IMR-90 (cell line): ENCODE measurements at regions not wholly inside any gene's neighbourhood (a gene's known extent, or its start where the extent isn't known, plus 50 kb on each side); places are given as distances from the start of the nearest gene placed in this dataset.

Experiments used
- ATAC-seq: fragments of 200-7000 bp; cut with Tn5 transposase; 2 replicates; pipeline ENCODE4 v1.9.1; 2020; ENCODE audit warnings: low read depth, mild to moderate bottlenecking, moderate library complexity
- BruUV-seq: library from RNA; stranded (reverse); fragments of 400-500 nt; replicated peaks from 2 replicates; lab custom pipeline; 2021; lab: Mats Ljungman, UMichigan
- CTCF ChIA-PET: fragments of 300-600 bp; formaldehyde crosslinking; extraction: SDS; loops from one replicate; lab custom pipeline; 2021; ENCODE audit warnings: antibody characterized with exemption; lab: Yijun Ruan, JAX
- POLR2A ChIA-PET: fragments of 300-600 bp; sonication (Branson Sonifier 250); formaldehyde crosslinking; loops from one replicate; lab custom pipeline; 2022; ENCODE audit warnings: antibody characterized with exemption; ENCODE audit not compliant: unreplicated experiment; lab: Charles Lee
- DNase-seq: peaks from one replicate; pipeline ENCODE4 v3.0.0; 2013
- H2AFZ ChIP-seq: replicated peaks from 2 replicates; pipeline ENCODE3; 2013; ENCODE audit warnings: low read length, mild to moderate bottlenecking; ENCODE audit not compliant: poor library complexity
- H2AK5ac ChIP-seq: 2 replicates; pipeline ENCODE4 v1.6.1; 2013; ENCODE audit warnings: low read depth, low read length, inconsistent platforms
- H2AK9ac ChIP-seq: replicated peaks from 2 replicates; pipeline ENCODE3; 2013; ENCODE audit warnings: mild to moderate bottlenecking, low read depth, low read length, moderate library complexity; ENCODE audit not compliant: poor library complexity
- H2BK120ac ChIP-seq: 2 replicates; pipeline ENCODE4 v1.6.1; 2013; ENCODE audit warnings: low read depth, low read length, inconsistent platforms
- H2BK15ac ChIP-seq: 3 replicates; pipeline ENCODE4 v1.6.1; 2013; ENCODE audit warnings: low read depth, low read length, inconsistent platforms
- H2BK20ac ChIP-seq: 2 replicates; pipeline ENCODE4 v1.6.1; 2013; ENCODE audit warnings: low read depth, mild to moderate bottlenecking, inconsistent platforms, low read length, moderate library complexity
- H2BK5ac ChIP-seq: 2 replicates; pipeline ENCODE4 v1.6.1; 2013; ENCODE audit warnings: mild to moderate bottlenecking, low read depth, low read length, inconsistent platforms; ENCODE audit not compliant: poor library complexity, severe bottlenecking
- H3K14ac ChIP-seq: replicated peaks from 2 replicates; pipeline ENCODE4 v1.6.1; 2013; ENCODE audit warnings: low read depth, low read length, inconsistent platforms
- H3K18ac ChIP-seq: 2 replicates; pipeline ENCODE4 v1.6.1; 2013; ENCODE audit warnings: low read depth, low read length, control low read depth
- H3K23ac ChIP-seq: 2 replicates; pipeline ENCODE4 v1.6.1; 2013; ENCODE audit warnings: low read depth, low read length, inconsistent platforms
- H3K27ac ChIP-seq: 2 replicates; pipeline ENCODE4 v1.5.1; 2013; ENCODE audit warnings: mild to moderate bottlenecking, control low read depth, low read length; ENCODE audit not compliant: insufficient read depth
- H3K27me3 ChIP-seq: 2 replicates; pipeline ENCODE4 v1.6.1; 2013; ENCODE audit warnings: low read length; ENCODE audit not compliant: control insufficient read depth, insufficient read depth
- H3K36me3 ChIP-seq: 2 replicates; pipeline ENCODE4 v1.6.1; 2013; ENCODE audit warnings: low read length, mixed read lengths; ENCODE audit not compliant: control insufficient read depth, insufficient read depth
- H3K4ac ChIP-seq: 2 replicates; pipeline ENCODE4 v1.6.1; 2013; ENCODE audit warnings: low read depth, low read length, inconsistent platforms
- H3K4me1 ChIP-seq: 2 replicates; pipeline ENCODE4 v1.6.1; 2013; ENCODE audit warnings: low read length, mixed read lengths; ENCODE audit not compliant: control insufficient read depth, insufficient read depth
- H3K4me2 ChIP-seq: 2 replicates; pipeline ENCODE4 v1.6.1; 2013; ENCODE audit warnings: low read depth, mild to moderate bottlenecking, control low read depth, low read length, moderate library complexity
- H3K4me3 ChIP-seq: 2 replicates; pipeline ENCODE4 v1.5.1; 2013; ENCODE audit warnings: low read depth, mild to moderate bottlenecking, control low read depth, low read length, moderate library complexity; ENCODE audit not compliant: insufficient read depth
- H3K56ac ChIP-seq: 2 replicates; pipeline ENCODE4 v1.6.1; 2013; ENCODE audit warnings: low read length, inconsistent platforms; ENCODE audit not compliant: insufficient read depth; ENCODE audit errors: extremely low read depth
- H3K79me1 ChIP-seq, 2 experiments: 2 replicates each; pipeline ENCODE4 v1.6.1; 2013; ENCODE audit warnings: low read length in 2 of 2, inconsistent platforms in 1 of 2, low read depth in 1 of 2
- H3K9ac ChIP-seq: 2 replicates; pipeline ENCODE4 v1.6.1; 2013; ENCODE audit warnings: low read depth, low read length, control low read depth
- H3K9me1 ChIP-seq: 2 replicates; pipeline ENCODE4 v1.6.1; 2013; ENCODE audit warnings: low read length, inconsistent platforms; ENCODE audit not compliant: insufficient read depth
- H3K9me3 ChIP-seq: 2 replicates; pipeline ENCODE4 v1.6.1; 2013; ENCODE audit warnings: low read length; ENCODE audit not compliant: control insufficient read depth, insufficient read depth
- H4K20me1 ChIP-seq: 2 replicates; pipeline ENCODE4 v1.6.1; 2013; ENCODE audit warnings: low read length, inconsistent platforms; ENCODE audit not compliant: insufficient read depth
- H4K5ac ChIP-seq: 2 replicates; pipeline ENCODE4 v1.6.1; 2013; ENCODE audit warnings: mild to moderate bottlenecking, low read depth, low read length, control low read depth
- H4K8ac ChIP-seq, 2 experiments: 2 replicates each; pipeline ENCODE4 v1.6.1; 2013; ENCODE audit warnings: low read depth in 2 of 2, low read length in 2 of 2, control low read depth in 1 of 2, inconsistent platforms in 1 of 2
- H4K91ac ChIP-seq: 2 replicates; pipeline ENCODE4 v1.6.1; 2013; ENCODE audit warnings: low read depth, low read length, inconsistent platforms; ENCODE audit not compliant: insufficient read depth
- CEBPB ChIP-seq: IDR thresholded peaks from 2 replicates; pipeline ENCODE4 v1.6.1; 2012; ENCODE audit warnings: low read depth, low read length, improper control_type of control experiment
- FOS ChIP-seq: fragments of 150-350 bp; IDR thresholded peaks from 2 replicates; pipeline ENCODE4 v1.6.1; 2016; ENCODE audit warnings: low read depth, low read length
- MAZ ChIP-seq: IDR thresholded peaks from 2 replicates; pipeline ENCODE4 v1.6.1; 2012; ENCODE audit warnings: low read depth, mild to moderate bottlenecking, low read length, improper control_type of control experiment, moderate library complexity, borderline replicate concordance
- MXI1 ChIP-seq: IDR thresholded peaks from 2 replicates; pipeline ENCODE4 v1.6.1; 2012; ENCODE audit warnings: low read depth, mild to moderate bottlenecking, low read length, moderate library complexity, borderline replicate concordance
- NFE2L2 ChIP-seq: fragments of 150-350 bp; IDR thresholded peaks from 2 replicates; pipeline ENCODE4 v1.6.1; 2016; ENCODE audit warnings: low read depth, mild to moderate bottlenecking, low read length
- POLR2A ChIP-seq: IDR thresholded peaks from 2 replicates; pipeline ENCODE4 v1.6.1; 2012; ENCODE audit warnings: mild to moderate bottlenecking, low read depth, low read length
- RCOR1 ChIP-seq: IDR thresholded peaks from 2 replicates; pipeline ENCODE4 v1.6.1; 2012; ENCODE audit warnings: mild to moderate bottlenecking, low read length, improper control_type of control experiment; ENCODE audit not compliant: insufficient replicate concordance
- RFX5 ChIP-seq: IDR thresholded peaks from 2 replicates; pipeline ENCODE4 v1.8.0; 2012; ENCODE audit warnings: low read depth, mild to moderate bottlenecking, low read length, moderate library complexity
- SMC3 ChIP-seq: fragments of 150-350 bp; IDR thresholded peaks from 2 replicates; pipeline ENCODE4 v1.6.1; 2016; ENCODE audit warnings: low read depth, mild to moderate bottlenecking, antibody characterized with exemption, low read length, moderate library complexity
- WGBS, 2 experiments: methylation state at CpG; one replicate each; pipeline versions ENCODE4 v1.1.5 to v1.1.7; 2013; ENCODE audit warnings: missing lambda C conversion rate in 2 of 2; ENCODE audit not compliant: insufficient read length in 1 of 2; ENCODE audit errors: extremely low coverage in 2 of 2; 5-methylcytosine and 5-hydroxymethylcytosine counted together
- dilution Hi-C: fragments of 300-500 bp; cut with HindIII; formaldehyde crosslinking; loops from one replicate; pipeline ENCODE4 v1.14.3; 2018; ENCODE audit warnings: low sequenced_read_pairs; ENCODE audit not compliant: unreplicated experiment
- in situ Hi-C: fragments of 300-500 bp; cut with MboI; formaldehyde crosslinking; loops from 3 replicates; pipeline ENCODE4 v1.14.3; 2019; ENCODE audit warnings: low sequenced_read_pairs, inconsistent platforms, mixed read lengths
- intact Hi-C: fragments of 100-400 bp; cut with micrococcal nuclease; formaldehyde crosslinking; loops from 2 replicates; pipeline ENCODE4 v1.10.0; 2022
- TF ChIP-seq, protein P1 (sequence below): conservative IDR thresholded peaks from 2 replicates; pipeline ENCODE4 v1.5.1; 2012; ENCODE audit warnings: mild to moderate bottlenecking, low read depth, low read length, improper control_type of control experiment

DNA sequence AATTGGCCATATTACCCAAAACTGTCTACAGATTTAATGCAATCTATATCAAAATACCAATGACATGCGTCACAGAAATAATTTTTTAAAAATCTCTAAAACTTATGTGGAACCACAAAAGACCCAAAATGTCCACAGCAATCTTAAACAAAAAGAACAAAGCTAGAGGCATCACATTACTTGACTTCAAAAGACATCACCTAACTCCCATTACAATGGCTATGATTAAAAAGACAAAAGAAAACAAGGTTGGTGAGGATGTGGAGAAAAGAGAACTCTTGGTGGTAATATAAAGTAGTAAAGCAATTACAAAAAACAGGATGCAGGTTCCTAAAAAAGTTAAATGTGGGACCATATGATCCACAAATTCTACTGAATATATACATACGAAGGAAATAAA lies 187.6 kb upstream of the CNTN6 start:
- H2AK5ac ChIP-seq, result no peak overlapping the region
- no peak overlapping the region for H4K5ac ChIP-seq
- H3K18ac ChIP-seq, result no peak overlapping the region
- H3K56ac ChIP-seq, result no peak overlapping the region
- no peaks in the 10 kb centered on the region for H3K9me1 ChIP-seq
- H3K9me3 ChIP-seq, result peaks cover 3% of the 10 kb centered on the region
- DNase-seq (no peak), ATAC-seq (no peak)
- H3K4me1 ChIP-seq, result no peaks in the 10 kb centered on the region
- no peak overlapping the region for H2BK120ac ChIP-seq
- H2AFZ ChIP-seq, result no peak overlapping the region
- intact Hi-C loops, result no loop called here
- no peaks in the 10 kb centered on the region for H3K79me1 ChIP-seq
- no peak overlapping the region for H3K9ac ChIP-seq
- H3K4me3 ChIP-seq, result no peak overlapping the region
- no peak overlapping the region for H4K8ac ChIP-seq
- no peak overlapping the region for H2BK5ac ChIP-seq
- no peak overlapping the region for H3K4ac ChIP-seq
- no peak overlapping the region for H3K14ac ChIP-seq
- H3K4me2 ChIP-seq, result no peak overlapping the region
- TF ChIP-seq MXI1, result no peak
- no peak for TF ChIP-seq FOS
- no peak for TF ChIP-seq POLR2A
- TF ChIP-seq, protein P1, sequence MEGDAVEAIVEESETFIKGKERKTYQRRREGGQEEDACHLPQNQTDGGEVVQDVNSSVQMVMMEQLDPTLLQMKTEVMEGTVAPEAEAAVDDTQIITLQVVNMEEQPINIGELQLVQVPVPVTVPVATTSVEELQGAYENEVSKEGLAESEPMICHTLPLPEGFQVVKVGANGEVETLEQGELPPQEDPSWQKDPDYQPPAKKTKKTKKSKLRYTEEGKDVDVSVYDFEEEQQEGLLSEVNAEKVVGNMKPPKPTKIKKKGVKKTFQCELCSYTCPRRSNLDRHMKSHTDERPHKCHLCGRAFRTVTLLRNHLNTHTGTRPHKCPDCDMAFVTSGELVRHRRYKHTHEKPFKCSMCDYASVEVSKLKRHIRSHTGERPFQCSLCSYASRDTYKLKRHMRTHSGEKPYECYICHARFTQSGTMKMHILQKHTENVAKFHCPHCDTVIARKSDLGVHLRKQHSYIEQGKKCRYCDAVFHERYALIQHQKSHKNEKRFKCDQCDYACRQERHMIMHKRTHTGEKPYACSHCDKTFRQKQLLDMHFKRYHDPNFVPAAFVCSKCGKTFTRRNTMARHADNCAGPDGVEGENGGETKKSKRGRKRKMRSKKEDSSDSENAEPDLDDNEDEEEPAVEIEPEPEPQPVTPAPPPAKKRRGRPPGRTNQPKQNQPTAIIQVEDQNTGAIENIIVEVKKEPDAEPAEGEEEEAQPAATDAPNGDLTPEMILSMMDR, result no peak
- TF ChIP-seq RCOR1, result no peak
- no peak for TF ChIP-seq RFX5
- TF ChIP-seq NFE2L2, result no peak
- no peak for TF ChIP-seq SMC3
- no peak for TF ChIP-seq MAZ
- no peak for TF ChIP-seq CEBPB
- no TSS peak for BruUV-seq
- H4K91ac ChIP-seq, result no peak overlapping the region
- no peak overlapping the region for H3K23ac ChIP-seq
- dilution Hi-C loops, result no loop called here
- H3K27ac ChIP-seq, result no peak overlapping the region
- POLR2A ChIA-PET, result no interaction called here
- no peak overlapping the region for H2BK20ac ChIP-seq
- CTCF ChIA-PET, result no interaction called here
- no peaks in the 10 kb centered on the region for H3K27me3 ChIP-seq
- in situ Hi-C loops, result no loop called here
- H2AK9ac ChIP-seq, result no peak overlapping the region
- H3K36me3 ChIP-seq, result no peaks in the 10 kb centered on the region
- H4K20me1 ChIP-seq, result no peaks in the 10 kb centered on the region
- no peak overlapping the region for H2BK15ac ChIP-seq
- WGBS, 2 experiments, result no CpG with 5 or more reads among the region's 2 CpGs
